DMS79 treated with DMSO at 0.1 percent for 48 hours (cell line): ENCODE measurements at regions not wholly inside any gene's neighbourhood (a gene's known extent, or its start where the extent isn't known, plus 50 kb on each side); places are given as distances from the start of the nearest gene placed in this dataset.

Experiments used
- DNase-seq: peaks from one replicate; lab custom pipeline; 2025; lab: John Stamatoyannopoulos, UW

DNA sequence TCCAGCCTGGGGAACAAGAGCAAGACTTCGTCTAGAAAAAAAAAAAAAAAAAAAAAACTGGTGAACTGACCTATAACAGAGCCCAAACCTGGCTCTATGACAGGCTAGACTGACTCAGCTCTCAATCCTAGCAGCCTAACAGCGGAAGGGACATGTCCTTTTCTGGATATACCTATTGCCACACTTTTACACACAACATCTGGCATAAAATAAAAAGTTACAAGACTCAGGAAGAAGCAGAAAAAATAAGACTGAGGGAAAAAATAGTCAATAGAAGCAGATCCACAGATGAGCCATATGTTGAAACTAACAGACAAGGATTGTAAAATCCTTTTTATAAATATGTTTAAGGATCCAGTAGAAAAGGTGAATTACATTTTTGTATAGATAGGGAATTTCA is 57.5 kb upstream of the IPO9 start:
- DNase-seq: no peak

- no peak for DNase-seq
Observed at GRCh38 chr1:201772178-201772577, 56.8 kb upstream of the IPO9 start.

GRCh38 chr1:201773764-201774163 is 55.2 kb upstream of the IPO9 start:
- no peak for DNase-seq

- no peak for DNase-seq
Observed at GRCh38 chr1:201774224-201774982, 54.6 kb upstream of the IPO9 start.

GRCh38 chr1:201774983-201775344 is 54.0 kb upstream of the IPO9 start:
- no peak for DNase-seq

DNA sequence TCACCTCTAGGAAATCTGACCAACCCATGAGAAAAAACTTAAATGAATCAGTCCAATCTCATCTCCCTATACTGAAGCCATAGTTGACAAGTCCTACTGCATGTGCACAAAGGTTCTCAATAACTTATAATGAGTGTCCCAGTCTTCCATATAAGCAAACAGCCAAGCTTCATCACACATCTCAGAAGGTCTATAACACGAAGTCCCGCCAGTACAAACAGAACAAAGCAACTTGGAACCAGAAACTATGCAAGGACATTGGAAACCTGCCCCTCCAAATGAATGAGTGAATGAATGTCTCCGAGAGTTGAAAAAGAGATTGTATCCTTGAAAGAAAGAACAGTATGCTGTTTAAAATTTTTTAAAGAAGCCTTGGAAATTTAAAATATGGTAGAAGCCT is 53.6 kb upstream of the IPO9 start:
- DNase-seq: no peak

DNA sequence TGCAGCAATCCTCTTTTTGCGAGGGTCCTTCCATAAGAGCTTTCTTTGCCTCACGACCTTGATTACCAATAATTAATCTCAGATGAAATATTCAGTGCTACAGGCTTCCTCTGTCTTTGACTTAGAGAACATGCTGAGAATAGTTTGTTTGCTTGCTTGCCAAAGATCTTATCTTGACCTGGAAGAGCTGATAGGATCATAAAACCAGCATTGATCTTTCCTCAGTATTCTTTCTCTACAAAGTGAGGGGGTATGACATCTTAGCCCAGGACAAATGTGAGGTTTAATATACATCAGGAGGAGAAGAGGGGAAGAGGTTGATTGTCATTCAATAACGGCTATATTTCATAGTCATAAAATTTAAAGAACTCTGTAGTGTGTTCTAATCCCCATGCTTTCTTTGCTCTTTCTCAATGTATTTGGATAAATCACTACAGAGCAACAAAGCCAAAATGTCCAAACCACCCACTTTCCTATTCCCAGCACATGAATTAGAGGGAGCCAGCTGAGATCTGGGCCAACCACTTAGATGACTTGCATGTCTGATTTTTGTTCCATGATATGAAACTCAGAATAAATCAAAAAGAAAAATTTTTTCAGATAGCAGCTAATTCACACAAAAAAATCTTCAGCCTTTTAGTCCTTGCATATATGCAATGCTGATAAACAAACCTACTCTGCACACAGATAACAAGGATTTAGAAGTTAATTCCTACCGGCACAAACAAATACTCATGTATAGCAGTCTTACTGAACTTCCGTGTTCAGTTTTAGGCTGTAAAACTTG is 50.5 kb upstream of the IPO9 start:
- DNase-seq: no peak
